Neural cell (in vitro differentiated cells): ENCODE measurements at regions not wholly inside any gene's neighbourhood (a gene's known extent, or its start where the extent isn't known, plus 50 kb on each side); places are given as distances from the start of the nearest gene placed in this dataset.

Experiments used
- EP300 ChIP-seq: fragments of 450-650 bp; conservative IDR thresholded peaks from 2 replicates; pipeline ENCODE4 v1.6.1; 2014; ENCODE audit warnings: antibody characterized with exemption, mild to moderate bottlenecking, moderate library complexity; ENCODE audit not compliant: poor library complexity, severe bottlenecking
- EZH2 ChIP-seq: fragments of 200-600, 300-800 bp; shearing (Covaris generic), sonication (generic); IDR thresholded peaks from 2 replicates; pipeline ENCODE4 v1.6.1; 2014; ENCODE audit warnings: antibody characterized with exemption, low read length, borderline replicate concordance, mild to moderate bottlenecking; ENCODE audit not compliant: insufficient read depth, poor library complexity, severe bottlenecking
- POLR2AphosphoS5 ChIP-seq: IDR thresholded peaks from 2 replicates; pipeline ENCODE4 v1.6.1; 2012

DNA sequence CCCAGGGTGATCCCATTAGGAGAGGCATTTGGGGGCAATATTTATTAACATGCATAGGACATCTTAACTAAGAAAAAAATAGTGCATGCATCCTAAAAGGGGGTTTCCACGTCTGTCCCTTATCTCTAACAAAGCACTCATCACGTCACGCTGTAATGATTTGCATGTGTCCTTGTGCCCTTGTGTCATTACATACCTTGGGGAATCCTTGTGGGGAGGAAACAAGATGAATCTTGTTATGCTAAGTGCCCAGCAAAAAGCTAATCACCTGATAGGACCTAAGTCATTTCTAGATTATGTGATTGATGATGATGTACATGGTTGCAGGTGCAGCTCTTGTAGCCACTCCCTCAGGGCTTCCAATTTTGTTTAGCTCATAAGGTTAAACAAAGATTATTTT, 250.9 kb downstream of the FBXO15 start:
- no peak for TF ChIP-seq EZH2
- TF ChIP-seq POLR2AphosphoS5 = no peak
- no peak for TF ChIP-seq EP300
